Left ventricle myocardium inferior (tissue), 1 donor: ENCODE measurements at regions not wholly inside any gene's neighbourhood (a gene's known extent, or its start where the extent isn't known, plus 50 kb on each side); places are given as distances from the start of the nearest gene placed in this dataset.

Source experiments
- DNase-seq: peaks from one replicate; pipeline ENCODE4 v3.0.0-alpha.2; 2020
- H3K27ac ChIP-seq: fragments of 200-600 bp; replicated peaks from 2 replicates; pipeline ENCODE4 v1.8.0; 2021
- H3K27me3 ChIP-seq: fragments of 200-600 bp; 2 replicates; pipeline ENCODE4 v1.8.0; 2021; ENCODE audit warnings: low read depth
- H3K36me3 ChIP-seq: fragments of 200-600 bp; 2 replicates; pipeline ENCODE4 v1.8.0; 2021
- H3K4me1 ChIP-seq: fragments of 200-600 bp; 2 replicates; pipeline ENCODE4 v1.8.0; 2021
- H3K4me3 ChIP-seq: fragments of 200-600 bp; 2 replicates; pipeline ENCODE4 v1.8.0; 2021; ENCODE audit warnings: mild to moderate bottlenecking, moderate library complexity
- H3K9me3 ChIP-seq: fragments of 200-600 bp; replicated peaks from 2 replicates; pipeline ENCODE4 v1.8.0; 2021
- intact Hi-C: fragments of 100-400 bp; cut with micrococcal nuclease; formaldehyde crosslinking; loops from one replicate; pipeline ENCODE4 v1.11.0; 2022
- TF ChIP-seq, protein P1 (sequence below): fragments of 200-600 bp; IDR thresholded peaks from 2 replicates; pipeline ENCODE4 v1.8.0; 2021; ENCODE audit warnings: antibody characterized with exemption, mild to moderate bottlenecking, borderline replicate concordance
- donor health status: DM: no; HTN: yes; CAD: no; lungs with severe emphysema.

DNA sequence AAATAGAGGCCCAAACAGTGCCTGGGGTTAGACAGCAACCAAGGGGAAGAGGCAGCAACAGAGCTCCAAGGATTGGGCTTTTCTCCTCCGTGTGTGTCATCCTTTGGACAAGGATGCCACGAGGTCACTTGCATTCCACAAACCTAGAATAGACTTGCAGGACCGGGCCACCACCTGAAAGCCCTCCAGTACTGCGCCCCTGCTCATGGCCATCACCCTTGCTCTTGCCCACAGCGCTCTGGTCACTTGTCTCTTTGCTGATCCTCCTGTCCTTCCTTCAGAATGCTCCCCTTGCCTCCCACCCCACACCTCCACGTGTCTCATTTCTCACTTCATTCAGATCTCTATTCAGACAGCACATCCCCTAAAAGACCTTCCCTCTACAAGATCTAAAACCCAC is 247.4 kb downstream of the MATN1 start:
- H3K36me3 ChIP-seq, result no peaks in the 10 kb centered on the region
- no peak overlapping the region for H3K4me3 ChIP-seq
- H3K27me3 ChIP-seq, result peaks cover 11% of the 10 kb centered on the region
- no peak for DNase-seq
- peaks cover 6% of the 10 kb centered on the region for H3K9me3 ChIP-seq
- no peaks in the 10 kb centered on the region for H3K4me1 ChIP-seq
- TF ChIP-seq, protein P1, sequence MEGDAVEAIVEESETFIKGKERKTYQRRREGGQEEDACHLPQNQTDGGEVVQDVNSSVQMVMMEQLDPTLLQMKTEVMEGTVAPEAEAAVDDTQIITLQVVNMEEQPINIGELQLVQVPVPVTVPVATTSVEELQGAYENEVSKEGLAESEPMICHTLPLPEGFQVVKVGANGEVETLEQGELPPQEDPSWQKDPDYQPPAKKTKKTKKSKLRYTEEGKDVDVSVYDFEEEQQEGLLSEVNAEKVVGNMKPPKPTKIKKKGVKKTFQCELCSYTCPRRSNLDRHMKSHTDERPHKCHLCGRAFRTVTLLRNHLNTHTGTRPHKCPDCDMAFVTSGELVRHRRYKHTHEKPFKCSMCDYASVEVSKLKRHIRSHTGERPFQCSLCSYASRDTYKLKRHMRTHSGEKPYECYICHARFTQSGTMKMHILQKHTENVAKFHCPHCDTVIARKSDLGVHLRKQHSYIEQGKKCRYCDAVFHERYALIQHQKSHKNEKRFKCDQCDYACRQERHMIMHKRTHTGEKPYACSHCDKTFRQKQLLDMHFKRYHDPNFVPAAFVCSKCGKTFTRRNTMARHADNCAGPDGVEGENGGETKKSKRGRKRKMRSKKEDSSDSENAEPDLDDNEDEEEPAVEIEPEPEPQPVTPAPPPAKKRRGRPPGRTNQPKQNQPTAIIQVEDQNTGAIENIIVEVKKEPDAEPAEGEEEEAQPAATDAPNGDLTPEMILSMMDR, result no peak
- H3K27ac ChIP-seq, result no peak overlapping the region
- intact Hi-C loops, result no loop called here

DNA sequence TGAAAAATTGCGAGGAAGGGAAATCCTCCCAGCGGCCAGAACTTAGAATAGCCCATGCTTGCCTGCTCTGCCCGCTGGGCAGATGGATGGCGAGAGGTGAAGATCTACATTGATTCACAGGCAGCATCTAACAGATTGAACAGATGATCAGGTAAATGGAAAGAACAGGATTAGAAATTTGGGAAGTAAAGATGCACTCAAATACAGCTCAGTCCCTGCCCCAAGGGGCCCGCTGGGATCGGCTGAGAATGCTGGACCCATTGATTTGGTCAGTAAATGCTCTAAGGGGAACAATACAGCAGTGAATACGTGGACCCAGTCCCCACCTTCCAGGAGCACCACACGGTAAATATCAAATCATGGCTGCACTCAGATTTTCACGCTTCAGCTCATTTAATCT is 248.2 kb downstream of the MATN1 start:
- Histone ChIP-seq H3K36me3 (no peaks in the 10 kb centered on the region), H3K4me3 (no peak overlapping the region), H3K27ac (no peak overlapping the region), H3K4me1 (no peaks in the 10 kb centered on the region), H3K9me3 (peaks cover under 1% of the 10 kb centered on the region), H3K27me3 (peaks cover 8% of the 10 kb centered on the region)
- no peak for DNase-seq
- intact Hi-C loops, result no loop called here
- TF ChIP-seq, protein P1, result no peak

DNA sequence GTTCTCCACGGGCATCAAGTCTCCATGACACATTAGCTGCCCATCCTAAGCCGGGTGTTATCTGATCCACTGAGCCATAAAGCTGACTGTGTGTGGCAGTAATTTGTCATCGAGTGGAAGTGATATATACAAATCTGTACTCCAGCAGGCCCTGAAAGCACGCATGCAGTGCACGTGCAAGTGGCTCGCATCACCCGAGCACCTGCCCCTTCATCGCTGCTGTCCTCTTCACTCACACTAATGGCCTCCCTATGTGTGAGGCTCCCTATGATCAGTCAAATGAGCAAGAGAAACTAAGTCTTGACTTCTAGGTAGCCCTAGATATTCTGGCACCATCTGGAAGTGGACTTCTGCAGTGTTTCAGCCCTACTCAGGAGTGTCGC is 248.6 kb downstream of the MATN1 start:
- H3K27me3 ChIP-seq, result peaks cover 5% of the 10 kb centered on the region
- H3K4me3 ChIP-seq, result no peak overlapping the region
- TF ChIP-seq, protein P1, result no peak
- intact Hi-C loops, result no loop called here
- H3K9me3 ChIP-seq, result no peaks in the 10 kb centered on the region
- no peaks in the 10 kb centered on the region for H3K4me1 ChIP-seq
- no peak for DNase-seq
- no peaks in the 10 kb centered on the region for H3K36me3 ChIP-seq
- no peak overlapping the region for H3K27ac ChIP-seq

DNA sequence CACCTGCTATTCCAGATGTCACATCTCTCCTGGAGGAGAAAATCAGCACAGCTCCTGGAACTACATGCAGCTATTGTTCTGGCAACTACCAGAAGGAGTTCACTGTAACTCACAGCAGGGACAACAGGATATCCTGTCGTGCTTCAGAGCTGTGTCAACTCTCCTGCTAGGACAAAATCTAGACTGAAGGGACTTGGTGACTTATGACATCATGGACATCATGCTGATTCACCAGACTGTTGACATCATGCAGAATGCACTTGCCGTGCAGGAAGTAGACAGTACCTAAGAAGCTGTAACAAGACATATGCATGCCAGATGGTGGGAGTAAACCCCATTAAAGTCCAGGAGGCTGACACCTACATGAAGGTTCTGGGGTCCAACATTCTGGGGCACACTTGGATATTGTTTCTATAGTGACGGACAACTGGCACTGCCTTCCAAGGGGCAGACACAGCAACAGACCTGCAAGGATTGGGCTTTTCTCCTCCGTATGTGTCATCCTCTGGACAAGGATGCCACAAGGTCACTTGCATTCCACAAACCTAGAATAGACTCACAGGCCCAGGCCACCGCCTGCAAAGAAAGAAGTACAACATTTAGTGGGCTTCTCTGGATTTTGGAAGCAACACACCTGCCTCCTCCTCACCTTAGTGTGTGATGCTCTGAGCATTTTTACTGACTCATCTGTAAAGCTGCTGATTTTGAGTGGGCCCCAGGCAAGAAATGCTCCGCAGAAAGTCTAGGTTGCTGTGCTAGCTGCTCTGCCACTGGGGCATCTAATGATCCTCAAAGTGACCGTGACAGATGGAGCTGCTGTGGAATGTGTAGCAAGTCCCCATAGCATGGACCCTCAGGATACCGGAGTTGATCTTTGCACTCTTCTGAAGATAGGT is 249.2 kb downstream of the MATN1 start:
- no peak overlapping the region for H3K27ac ChIP-seq
- no peaks in the 10 kb centered on the region for H3K9me3 ChIP-seq
- TF ChIP-seq, protein P1, result no peak
- intact Hi-C loops, result no loop called here
- H3K4me1 ChIP-seq, result no peaks in the 10 kb centered on the region
- DNase-seq, result no peak
- peaks cover 8% of the 10 kb centered on the region for H3K27me3 ChIP-seq
- H3K4me3 ChIP-seq, result no peak overlapping the region
- no peaks in the 10 kb centered on the region for H3K36me3 ChIP-seq

DNA sequence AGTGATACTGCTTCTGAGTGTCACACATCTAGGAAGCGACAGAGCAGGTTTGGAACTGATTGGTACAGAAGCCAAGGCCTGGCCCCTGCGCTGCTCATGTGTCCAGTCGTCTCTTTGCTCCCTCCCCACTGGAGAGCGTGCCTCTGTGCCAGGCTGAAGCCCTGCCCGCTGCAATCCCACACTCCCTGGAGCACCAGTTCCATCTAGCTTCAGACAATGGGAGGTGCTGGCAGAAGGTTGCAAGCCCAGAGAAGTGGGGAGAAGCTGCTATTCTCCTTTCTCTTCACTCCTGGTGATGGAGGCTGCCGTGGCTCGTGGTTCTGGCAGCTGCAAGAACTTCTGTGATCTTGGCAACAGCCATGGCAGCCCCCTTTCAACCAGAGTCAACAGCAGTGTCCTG is 250.9 kb downstream of the MATN1 start:
- Histone ChIP-seq H3K4me1 (no peaks in the 10 kb centered on the region), H3K4me3 (no peak overlapping the region), H3K27ac (no peak overlapping the region), H3K27me3 (peaks cover 23% of the 10 kb centered on the region), H3K36me3 (no peaks in the 10 kb centered on the region), H3K9me3 (no peaks in the 10 kb centered on the region)
- intact Hi-C loops, result no loop called here
- TF ChIP-seq, protein P1, result no peak
- no peak for DNase-seq
